K562 (cell line): ENCODE measurements at regions not wholly inside any gene's neighbourhood (a gene's known extent, or its start where the extent isn't known, plus 50 kb on each side); places are given as distances from the start of the nearest gene placed in this dataset.

ENCODE experiments used
- ATAC-seq: fragments of 200-7000 bp; cut with Tn5 transposase; 3 replicates; pipeline ENCODE4 v1.9.1; 2020; ENCODE audit warnings: moderate library complexity
- BruUV-seq: library from RNA; stranded (reverse); fragments of 400-500 nt; replicated peaks from 2 replicates; lab custom pipeline; 2021; lab: Mats Ljungman, UMichigan
- CTCF ChIA-PET: fragments of 300-600 bp; formaldehyde crosslinking; extraction: SDS; loops from one replicate; lab custom pipeline; 2021; ENCODE audit warnings: low intra/inter-chr PET ratio; lab: Yijun Ruan, JAX
- POLR2A ChIA-PET: fragments of 300-600, 350-650 bp; sonication (Branson Sonifier 250); formaldehyde crosslinking; extraction: SDS; loops from one replicate; lab custom pipeline; 2021; ENCODE audit warnings: antibody characterized with exemption, inconsistent platforms; lab: Yijun Ruan, JAX
- DNase-seq, 4 experiments: peaks; one replicate each; pipeline versions ENCODE4 v3.0.0 to v3.0.0-alpha.2; 2011 to 2018; ENCODE audit warnings: low spot score in 3 of 4, mixed read lengths in 3 of 4; ENCODE audit errors: extremely low read depth in 1 of 4
- FAIRE-seq: peaks from 2 replicates; lab custom pipeline; 2011; peaks lifted over from hg19 to GRCh38; lab: Jason Lieb, UNC
- H2AFZ ChIP-seq: 2 replicates; pipeline ENCODE4 v1.6.0; 2011; ENCODE audit warnings: low read depth, low read length, control low read depth, inconsistent platforms
- H3K27ac ChIP-seq: fragments of 200-600 bp; 3 replicates; pipeline ENCODE4 v1.8.0; 2011; ENCODE audit warnings: low read depth, mild to moderate bottlenecking, control low read depth, inconsistent platforms, low read length, moderate library complexity, mixed read lengths; ENCODE audit errors: extremely low read depth
- H3K27me3 ChIP-seq, 2 experiments: fragments of 300-600 bp in 1 of 2; 2 replicates in 1 of 2; 3 replicates in 1 of 2; pipeline versions ENCODE4 v1.6.0 to v1.8.0; 2011; ENCODE audit warnings: inconsistent platforms in 2 of 2, low read length in 2 of 2, mild to moderate bottlenecking in 1 of 2, mixed read lengths in 1 of 2, moderate library complexity in 1 of 2; ENCODE audit not compliant: control insufficient read depth in 2 of 2, insufficient read depth in 2 of 2
- H3K36me3 ChIP-seq: fragments of 300-600 bp; 3 replicates; pipeline ENCODE4 v1.8.0; 2011; ENCODE audit warnings: mild to moderate bottlenecking, low read length, inconsistent platforms; ENCODE audit not compliant: control insufficient read depth, insufficient read depth
- H3K4me1 ChIP-seq, 2 experiments: fragments of 200-600 bp in 1 of 2; replicated peaks in 1 of 2; 2 replicates in 1 of 2; 3 replicates in 1 of 2; pipeline versions ENCODE4 v1.5.1 to v1.8.0; 2011; ENCODE audit warnings: inconsistent platforms in 2 of 2, low read length in 2 of 2, mild to moderate bottlenecking in 1 of 2, mixed read lengths in 1 of 2, moderate library complexity in 1 of 2; ENCODE audit not compliant: control insufficient read depth in 2 of 2, insufficient read depth in 2 of 2
- H3K4me2 ChIP-seq: 2 replicates; pipeline ENCODE4 v1.6.1; 2011; ENCODE audit warnings: low read length, control low read depth, inconsistent platforms, mixed read lengths; ENCODE audit not compliant: insufficient read depth
- H3K4me3 ChIP-seq: fragments of 200-600 bp; sonication (generic), shearing (Covaris generic); 2 replicates; pipeline ENCODE4 v1.5.1; 2016; ENCODE audit warnings: control low read depth, inconsistent platforms
- H3K79me2 ChIP-seq: fragments of 200-600 bp; 3 replicates; pipeline ENCODE4 v1.8.0; 2011; ENCODE audit warnings: low read length, inconsistent platforms; ENCODE audit not compliant: control insufficient read depth, insufficient read depth
- H3K9ac ChIP-seq, 2 experiments: 2 replicates each; pipeline versions ENCODE4 v1.6.0 to v1.6.1; 2011; ENCODE audit warnings: low read depth in 2 of 2, low read length in 2 of 2, control low read depth in 1 of 2, inconsistent platforms in 1 of 2, mild to moderate bottlenecking in 1 of 2, mixed read lengths in 1 of 2; ENCODE audit not compliant: insufficient read depth in 1 of 2
- H3K9me1 ChIP-seq: one replicate; pipeline ENCODE4 v1.6.0; 2011; ENCODE audit warnings: inconsistent platforms, mild to moderate bottlenecking, low read length, moderate library complexity; ENCODE audit not compliant: control insufficient read depth, insufficient read depth
- H3K9me3 ChIP-seq: replicated peaks from 2 replicates; pipeline ENCODE4 v1.5.1; 2011; ENCODE audit warnings: low read depth, low read length, inconsistent platforms; ENCODE audit not compliant: control insufficient read depth, insufficient read depth
- H4K20me1 ChIP-seq: replicated peaks from 2 replicates; pipeline ENCODE4 v1.6.1; 2011; ENCODE audit warnings: low read length, inconsistent platforms, mixed read lengths; ENCODE audit not compliant: control insufficient read depth, insufficient read depth
- CREB3 ChIP-seq: fragments of 450-650 bp; conservative IDR thresholded peaks from 2 replicates; pipeline ENCODE4 v1.6.1; 2016; ENCODE audit warnings: missing genetic modification characterization, low read depth, mild to moderate bottlenecking, missing compliant biosample characterization, moderate library complexity
- HES1 ChIP-seq: fragments of 450-650 bp; IDR thresholded peaks from 2 replicates; pipeline ENCODE4 v1.6.1; 2016; ENCODE audit warnings: low read depth, mild to moderate bottlenecking, moderate library complexity
- PCBP2 ChIP-seq: fragments of 200-400 bp; formaldehyde crosslinking; IDR thresholded peaks from 2 replicates; pipeline ENCODE4 v1.6.1; 2018; ENCODE audit warnings: low read length, low read depth, mild to moderate bottlenecking, moderate library complexity; ENCODE audit not compliant: poor library complexity, severe bottlenecking
- PKNOX1 ChIP-seq: fragments of 450-650 bp; IDR thresholded peaks from 2 replicates; pipeline ENCODE4 v1.6.1; 2016
- USF1 ChIP-seq: sonication (generic); formaldehyde crosslinking; IDR thresholded peaks from 2 replicates; pipeline ENCODE4 v1.9.0; 2022; ENCODE audit warnings: mild to moderate bottlenecking, missing genetic modification reagents
- ZNF134 ChIP-seq: fragments of 250-450 bp; sonication (Bioruptor Pico); conservative IDR thresholded peaks from 2 replicates; pipeline ENCODE4 v1.4.0; 2020
- ZNF3 ChIP-seq: fragments of 250-450 bp; sonication (Bioruptor Pico); IDR thresholded peaks from 2 replicates; pipeline ENCODE4 v1.5.0; 2021; ENCODE audit warnings: mild to moderate bottlenecking, moderate library complexity
- ZNF589 ChIP-seq: fragments of 200-800 bp; sonication (Bioruptor generic); IDR thresholded peaks from 2 replicates; pipeline ENCODE4 v1.6.1; 2016; ENCODE audit warnings: low read depth, missing genetic modification characterization, missing compliant biosample characterization
- WGBS: fragments of 100-300 bp; shearing (Covaris generic); methylation state at CpG from one replicate; pipeline ENCODE4 v1.1.6; 2016; ENCODE audit warnings: low coverage, mixed read lengths; ENCODE audit not compliant: insufficient coverage; ENCODE audit errors: missing lambda C conversion rate; 5-methylcytosine and 5-hydroxymethylcytosine counted together
- in situ Hi-C: fragments of 300-500 bp; cut with MboI; formaldehyde crosslinking; loops from 4 replicates; pipeline ENCODE4 v1.15.0; 2018; ENCODE audit warnings: inconsistent platforms, mixed read lengths
- intact Hi-C: fragments of 100-400 bp; cut with micrococcal nuclease; formaldehyde crosslinking; loops from 2 replicates; pipeline ENCODE4 v1.14.2; 2022

GRCh38 chr12:76277480-76277879 is 70.7 kb downstream of the BBS10 start:
- intact Hi-C loops: no loop called here

More at GRCh38 chr12:76277480-76277879, 70.7 kb downstream of the BBS10 start:
- BruUV-seq: no TSS peak
- no peaks in the 10 kb centered on the region for H4K20me1 ChIP-seq
- no peak overlapping the region for H3K27ac ChIP-seq
- ChIA-PET POLR2A (interaction anchor here (1.0 to 1.6 kb wide), 3 partner anchors 8 to 13 kb away, joined by 3 to 7 read pairs (median 4); no protein-coding TSS in a partner anchor), CTCF (no interaction called here)
- no peaks in the 10 kb centered on the region for H3K9me3 ChIP-seq
- 26% methylated on average over 4 of the region's 4 CpGs for WGBS
- DNase-seq (no peak), FAIRE-seq (no peak), ATAC-seq (no peak)
- H2AFZ ChIP-seq: no peak overlapping the region
- H3K9ac ChIP-seq: no peak overlapping the region
- no peaks in the 10 kb centered on the region for H3K36me3 ChIP-seq
- H3K9me1 ChIP-seq: no peaks in the 10 kb centered on the region
- H3K4me3 ChIP-seq: no peak overlapping the region
- H3K79me2 ChIP-seq: no peaks in the 10 kb centered on the region
- no peak overlapping the region for H3K4me2 ChIP-seq
- peaks cover 0 to 13% of the 10 kb centered on the region in 2 experiments; a peak in 2 of 5 replicates for H3K27me3 ChIP-seq
- no peak for TF ChIP-seq HES1
- no peak for TF ChIP-seq ZNF3
- TF ChIP-seq PCBP2: no peak
- no peak for TF ChIP-seq PKNOX1
- TF ChIP-seq ZNF589 (CRISPR knock-in tag): no peak
- TF ChIP-seq USF1: no peak
- no peak for TF ChIP-seq ZNF134 (CRISPR knock-in tag)
- no peak for TF ChIP-seq CREB3 (tag)
- TF ChIP-seq, all 486 proteins: peak for 0
- H3K4me1 ChIP-seq: no peaks in the 10 kb centered on the region
- in situ Hi-C loops: no loop called here
